ENCODE measurements at regions not wholly inside any gene's neighbourhood (a gene's known extent, or its start where the extent isn't known, plus 50 kb on each side); places are given as distances from the start of the nearest gene placed in this dataset.

DNA sequence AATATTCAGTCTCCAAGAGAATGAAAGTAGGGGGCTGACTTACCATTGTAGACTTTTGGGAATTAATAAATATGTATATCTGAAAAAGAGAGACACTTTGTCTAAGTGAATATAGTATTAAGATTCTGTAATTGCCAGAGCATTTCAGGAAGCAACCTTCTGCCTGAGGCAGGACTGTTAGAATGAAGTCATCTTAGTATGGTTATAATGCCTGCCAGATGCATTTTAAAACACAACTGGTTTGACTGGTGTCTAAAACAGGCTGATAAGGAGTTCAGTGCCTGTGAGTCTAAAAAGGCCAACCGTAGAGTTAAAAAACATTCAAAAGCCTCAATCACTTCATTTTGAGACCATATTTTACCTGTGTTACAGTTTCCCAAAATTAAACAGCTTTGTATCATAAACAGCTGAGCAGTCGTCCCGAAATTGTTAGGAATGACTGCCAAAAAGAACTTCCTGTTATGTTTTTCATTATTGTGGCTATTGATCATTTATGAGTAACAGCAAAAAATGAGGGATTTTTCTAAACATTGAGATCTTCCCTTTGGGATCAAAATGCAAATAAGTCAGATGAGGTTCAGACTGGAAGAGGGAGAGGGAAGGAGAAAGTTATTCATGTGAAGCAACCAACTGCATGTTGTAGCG, 443.9 kb downstream of the PID1 start:
- TF ChIP-seq CTCF (conservative IDR thresholded peaks at IDR 0.05 in 1 of 2, IDR thresholded peaks at IDR 0.05 in 1 of 2; ENCODE audit: low read depth in 1 of 2, low read length in 2 of 2), result no peak
- TF ChIP-seq EZH2 (IDR thresholded peaks at IDR 0.05; ENCODE audit: low read length, missing control alignments), result no peak
